GM23248 (cell line): ENCODE measurements at regions not wholly inside any gene's neighbourhood (a gene's known extent, or its start where the extent isn't known, plus 50 kb on each side); places are given as distances from the start of the nearest gene placed in this dataset.

Experiments used
- EZH2 ChIP-seq: fragments of 200-600 bp; sonication (generic); IDR thresholded peaks from 2 replicates; pipeline ENCODE4 v1.6.1; 2018; ENCODE audit warnings: antibody characterized with exemption, mild to moderate bottlenecking; ENCODE audit not compliant: insufficient read depth, poor library complexity, severe bottlenecking
- EZH2phosphoT487 ChIP-seq: fragments of 200-600 bp; sonication (generic); IDR thresholded peaks from 2 replicates; pipeline ENCODE4 v1.6.1; 2018; ENCODE audit warnings: antibody characterized with exemption, moderate library complexity, mild to moderate bottlenecking, low read depth; ENCODE audit not compliant: insufficient read depth

DNA sequence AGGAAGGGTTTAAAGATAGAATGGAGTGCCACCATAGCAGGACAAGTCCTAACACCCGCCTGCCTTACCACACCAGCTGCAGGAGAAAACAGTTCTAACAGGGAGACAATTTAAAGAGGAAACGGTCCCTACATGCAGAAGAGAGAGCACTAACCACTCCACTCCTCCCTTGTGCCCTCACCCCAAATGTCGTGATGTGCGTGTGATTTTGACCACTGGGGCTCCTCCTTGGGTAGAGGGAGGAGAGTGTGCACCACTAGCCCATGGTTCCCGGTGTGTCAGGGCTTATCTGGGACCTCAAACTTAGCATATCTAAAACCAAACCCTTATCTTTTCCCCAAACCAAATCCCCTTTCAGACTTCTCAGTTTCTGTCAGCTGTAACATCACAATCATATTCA, 105.5 kb upstream of the CCDC68 start:
- TF ChIP-seq EZH2 (no peak), EZH2phosphoT487 (no peak)
